H9 (cell line): ENCODE measurements at regions not wholly inside any gene's neighbourhood (a gene's known extent, or its start where the extent isn't known, plus 50 kb on each side); places are given as distances from the start of the nearest gene placed in this dataset.
A peak's percentile ranks its signal among the peaks of the same experiment; 100 is the strongest.

Experiments used
- DNase-seq: peaks from one replicate; pipeline ENCODE4 v3.0.0-alpha.2; 2017
- H2AFZ ChIP-seq: one replicate; pipeline ENCODE4 v1.6.1; 2013; ENCODE audit warnings: mild to moderate bottlenecking, low read length, control low read depth, moderate library complexity
- H2AK5ac ChIP-seq: 2 replicates; pipeline ENCODE4 v1.6.1; 2013; ENCODE audit warnings: low read length, control low read depth, mixed read lengths; ENCODE audit not compliant: insufficient read length
- H2BK120ac ChIP-seq: one replicate; pipeline ENCODE4 v1.6.1; 2013; ENCODE audit warnings: low read depth, mild to moderate bottlenecking, low read length, control low read depth, inconsistent platforms; ENCODE audit not compliant: poor library complexity, severe bottlenecking
- H2BK12ac ChIP-seq: 2 replicates; pipeline ENCODE4 v1.6.1; 2013; ENCODE audit warnings: low read length, control low read depth, mixed read lengths, low read depth; ENCODE audit not compliant: insufficient read length
- H2BK15ac ChIP-seq: 2 replicates; pipeline ENCODE4 v1.6.1; 2013; ENCODE audit warnings: low read depth, low read length, control low read depth
- H2BK20ac ChIP-seq: one replicate; pipeline ENCODE4 v1.6.1; 2013; ENCODE audit warnings: low read depth, mild to moderate bottlenecking, low read length, control low read depth, inconsistent platforms; ENCODE audit not compliant: poor library complexity, severe bottlenecking
- H2BK5ac ChIP-seq: 2 replicates; pipeline ENCODE4 v1.6.1; 2013; ENCODE audit warnings: low read length, control low read depth, mixed read lengths; ENCODE audit not compliant: insufficient read length
- H3K14ac ChIP-seq: 2 replicates; pipeline ENCODE4 v1.6.1; 2013; ENCODE audit warnings: low read length, control low read depth; ENCODE audit not compliant: insufficient read depth
- H3K18ac ChIP-seq: 2 replicates; pipeline ENCODE4 v1.6.1; 2013; ENCODE audit warnings: low read depth, mild to moderate bottlenecking, mixed read lengths, low read length, control low read depth; ENCODE audit not compliant: insufficient read length
- H3K23ac ChIP-seq: 2 replicates; pipeline ENCODE4 v1.6.1; 2013; ENCODE audit warnings: low read length, control low read depth, mixed read lengths, low read depth; ENCODE audit not compliant: insufficient read length
- H3K23me2 ChIP-seq: 2 replicates; pipeline ENCODE4 v1.6.1; 2013; ENCODE audit warnings: low read depth, mild to moderate bottlenecking, mixed read lengths, low read length, control low read depth; ENCODE audit not compliant: insufficient read length, poor library complexity, severe bottlenecking
- H3K27ac ChIP-seq: 2 replicates; pipeline ENCODE4 v1.5.1; 2013; ENCODE audit warnings: low read length, control low read depth, mixed read lengths, low read depth; ENCODE audit not compliant: insufficient read length
- H3K27me3 ChIP-seq: 2 replicates; pipeline ENCODE4 v1.6.1; 2013; ENCODE audit warnings: low read length, control low read depth, inconsistent platforms; ENCODE audit not compliant: insufficient read depth
- H3K4ac ChIP-seq: 2 replicates; pipeline ENCODE4 v1.6.1; 2013; ENCODE audit warnings: low read depth, mild to moderate bottlenecking, control low read depth, inconsistent platforms, low read length, moderate library complexity
- H3K4me1 ChIP-seq: 2 replicates; pipeline ENCODE4 v1.6.1; 2013; ENCODE audit warnings: low read length, control low read depth, inconsistent platforms; ENCODE audit not compliant: insufficient read depth
- H3K4me2 ChIP-seq: 2 replicates; pipeline ENCODE4 v1.6.1; 2013; ENCODE audit warnings: low read length, control low read depth, mixed read lengths; ENCODE audit not compliant: insufficient read length, insufficient read depth
- H3K56ac ChIP-seq: 2 replicates; pipeline ENCODE4 v1.6.1; 2013; ENCODE audit warnings: low read depth, mild to moderate bottlenecking, mixed read lengths, low read length, control low read depth; ENCODE audit not compliant: insufficient read length
- H3K79me1 ChIP-seq: 2 replicates; pipeline ENCODE4 v1.6.1; 2013; ENCODE audit warnings: low read depth, mild to moderate bottlenecking, moderate library complexity, low read length, control low read depth, inconsistent platforms; ENCODE audit not compliant: insufficient read depth, poor library complexity, severe bottlenecking
- H3K79me2 ChIP-seq: 2 replicates; pipeline ENCODE4 v1.6.1; 2013; ENCODE audit warnings: low read length, control low read depth, inconsistent platforms; ENCODE audit not compliant: insufficient read depth
- H3K9ac ChIP-seq: 2 replicates; pipeline ENCODE4 v1.6.1; 2013; ENCODE audit warnings: low read length, control low read depth, mixed read lengths; ENCODE audit not compliant: insufficient read length; ENCODE audit errors: extremely low read depth
- H3K9me3 ChIP-seq: one replicate; pipeline ENCODE4 v1.6.1; 2013; ENCODE audit warnings: low read depth, low read length, inconsistent platforms; ENCODE audit not compliant: control insufficient read depth
- H3T11ph ChIP-seq: one replicate; pipeline ENCODE4 v1.6.1; 2013; ENCODE audit warnings: mild to moderate bottlenecking, low read length, control low read depth, inconsistent platforms
- H4K20me1 ChIP-seq: one replicate; pipeline ENCODE4 v1.6.1; 2013; ENCODE audit not compliant: control insufficient read depth, insufficient read length, insufficient read depth
- H4K5ac ChIP-seq: 2 replicates; pipeline ENCODE4 v1.6.1; 2013; ENCODE audit warnings: low read depth, mild to moderate bottlenecking, mixed read lengths, low read length, control low read depth; ENCODE audit not compliant: insufficient read length
- H4K8ac ChIP-seq: replicated peaks from 2 replicates; pipeline ENCODE4 v1.6.1; 2013; ENCODE audit warnings: low read length, control low read depth, mixed read lengths, low read depth; ENCODE audit not compliant: insufficient read length
- H4K91ac ChIP-seq: 2 replicates; pipeline ENCODE4 v1.6.1; 2013; ENCODE audit warnings: low read depth, mild to moderate bottlenecking, moderate library complexity, mixed read lengths, low read length, control low read depth; ENCODE audit not compliant: insufficient read length
- H3K27ac Mint-ChIP-seq, 3 experiments: 2 replicates in 2 of 3; 3 replicates in 1 of 3; pipeline ENCODE4 v1.8.0; 2020 to 2021; ENCODE audit warnings: mixed read lengths in 3 of 3, mild to moderate bottlenecking in 1 of 3, moderate library complexity in 1 of 3
- H3K27me3 Mint-ChIP-seq: 2 replicates; pipeline ENCODE4 v1.8.0; 2021; ENCODE audit warnings: low read depth, mild to moderate bottlenecking, moderate library complexity, mixed read lengths
- H3K36me3 Mint-ChIP-seq, 3 experiments: 2 replicates in 2 of 3; 3 replicates in 1 of 3; pipeline ENCODE4 v1.8.0; 2020 to 2021; ENCODE audit warnings: low read depth in 3 of 3, mixed read lengths in 3 of 3; ENCODE audit not compliant: insufficient read depth in 1 of 3
- H3K4me1 Mint-ChIP-seq, 2 experiments: 2 replicates each; pipeline ENCODE4 v1.8.0; 2020; ENCODE audit warnings: mixed read lengths in 2 of 2
- H3K4me3 Mint-ChIP-seq, 2 experiments: 2 replicates in 1 of 2; 3 replicates in 1 of 2; pipeline ENCODE4 v1.8.0; 2020 to 2021; ENCODE audit warnings: mild to moderate bottlenecking in 2 of 2, mixed read lengths in 2 of 2, moderate library complexity in 1 of 2
- H3K9me3 Mint-ChIP-seq, 2 experiments: 2 replicates in 1 of 2; 3 replicates in 1 of 2; pipeline ENCODE4 v1.8.0; 2020; ENCODE audit warnings: mild to moderate bottlenecking in 2 of 2, mixed read lengths in 2 of 2, moderate library complexity in 1 of 2
- WGBS: extraction: QIAGEN DNeasy Blood & Tissue Kit; methylation state at CpG from one replicate; pipeline ENCODE4 v1.1.7; 2013; ENCODE audit warnings: missing lambda C conversion rate, low lambda C conversion rate, mixed read lengths; ENCODE audit not compliant: insufficient read length; ENCODE audit errors: extremely low coverage; 5-methylcytosine and 5-hydroxymethylcytosine counted together
- TF ChIP-seq, protein P1 (sequence below): fragments of 200-600 bp; sonication (generic); conservative IDR thresholded peaks from 3 replicates; pipeline ENCODE4 v1.8.0; 2021; ENCODE audit warnings: antibody characterized with exemption, mild to moderate bottlenecking

GRCh38 chr16:49095539-49095938 lies 186.1 kb downstream of the CBLN1 start:
- Mint-ChIP-seq H3K4me3 (no peak overlapping the region), H3K9me3 (no peaks in the 10 kb centered on the region), H3K36me3 (no peaks in the 10 kb centered on the region), H3K27me3 (peaks cover 8% of the 10 kb centered on the region), H3K4me1 (peaks cover 7 to 8% of the 10 kb centered on the region in 2 experiments), H3K27ac (peak overlapping the region in 1 of 3 experiments; percentile 7; a peak in 1 of 7 replicates)
- no peak overlapping the region for H3K18ac ChIP-seq
- H3T11ph ChIP-seq = no peak overlapping the region
- H3K14ac ChIP-seq = no peak overlapping the region
- H3K27me3 ChIP-seq = no peaks in the 10 kb centered on the region
- H4K8ac ChIP-seq = no peak overlapping the region
- no peak overlapping the region for H3K23ac ChIP-seq
- no peak overlapping the region for H3K56ac ChIP-seq
- H2AFZ ChIP-seq = no peak overlapping the region
- no peak overlapping the region for H2BK20ac ChIP-seq
- H4K91ac ChIP-seq = no peak overlapping the region
- H3K79me2 ChIP-seq = no peaks in the 10 kb centered on the region
- H3K4ac ChIP-seq = no peak overlapping the region
- H3K4me2 ChIP-seq = no peak overlapping the region
- TF ChIP-seq, protein P1, sequence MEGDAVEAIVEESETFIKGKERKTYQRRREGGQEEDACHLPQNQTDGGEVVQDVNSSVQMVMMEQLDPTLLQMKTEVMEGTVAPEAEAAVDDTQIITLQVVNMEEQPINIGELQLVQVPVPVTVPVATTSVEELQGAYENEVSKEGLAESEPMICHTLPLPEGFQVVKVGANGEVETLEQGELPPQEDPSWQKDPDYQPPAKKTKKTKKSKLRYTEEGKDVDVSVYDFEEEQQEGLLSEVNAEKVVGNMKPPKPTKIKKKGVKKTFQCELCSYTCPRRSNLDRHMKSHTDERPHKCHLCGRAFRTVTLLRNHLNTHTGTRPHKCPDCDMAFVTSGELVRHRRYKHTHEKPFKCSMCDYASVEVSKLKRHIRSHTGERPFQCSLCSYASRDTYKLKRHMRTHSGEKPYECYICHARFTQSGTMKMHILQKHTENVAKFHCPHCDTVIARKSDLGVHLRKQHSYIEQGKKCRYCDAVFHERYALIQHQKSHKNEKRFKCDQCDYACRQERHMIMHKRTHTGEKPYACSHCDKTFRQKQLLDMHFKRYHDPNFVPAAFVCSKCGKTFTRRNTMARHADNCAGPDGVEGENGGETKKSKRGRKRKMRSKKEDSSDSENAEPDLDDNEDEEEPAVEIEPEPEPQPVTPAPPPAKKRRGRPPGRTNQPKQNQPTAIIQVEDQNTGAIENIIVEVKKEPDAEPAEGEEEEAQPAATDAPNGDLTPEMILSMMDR = no peak
- H3K27ac ChIP-seq = no peak overlapping the region
- no peak overlapping the region for H2BK15ac ChIP-seq
- WGBS = no CpG with 5 or more reads among the region's 2 CpGs
- no peaks in the 10 kb centered on the region for H3K4me1 ChIP-seq
- DNase-seq = no peak
- no peak overlapping the region for H3K9ac ChIP-seq
- no peak overlapping the region for H2BK12ac ChIP-seq
- H3K9me3 ChIP-seq = no peaks in the 10 kb centered on the region
- no peaks in the 10 kb centered on the region for H3K23me2 ChIP-seq
- H2AK5ac ChIP-seq = no peak overlapping the region
- no peak overlapping the region for H4K5ac ChIP-seq
- no peaks in the 10 kb centered on the region for H3K79me1 ChIP-seq
- H4K20me1 ChIP-seq = no peaks in the 10 kb centered on the region
- H2BK5ac ChIP-seq = no peak overlapping the region
- no peak overlapping the region for H2BK120ac ChIP-seq
